ENCODE measurements at regions not wholly inside any gene's neighbourhood (a gene's known extent, or its start where the extent isn't known, plus 50 kb on each side); places are given as distances from the start of the nearest gene placed in this dataset.

DNA sequence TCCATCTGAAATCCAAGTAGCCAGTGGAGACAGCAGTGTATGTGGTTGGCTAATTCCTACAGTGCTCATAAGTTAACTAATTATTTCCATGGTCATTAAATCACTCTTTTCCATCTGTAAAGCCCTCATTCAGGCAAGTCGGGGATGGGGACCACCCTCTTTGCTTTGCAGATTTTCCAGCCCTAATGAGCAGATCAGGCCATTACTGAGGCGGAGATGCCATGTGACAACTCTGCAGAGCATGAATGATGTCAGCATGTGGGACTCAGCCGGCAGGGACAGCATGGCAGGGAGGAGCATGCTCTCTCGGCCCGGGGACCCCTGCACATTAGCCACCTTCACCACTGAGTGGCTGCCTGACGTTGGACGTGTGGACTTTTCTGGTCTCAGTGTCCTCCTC, 623.3 kb upstream of the CDH4 start:
- no peak overlapping the region for H3K9ac ChIP-seq (ENCODE audit: low read depth, low read length, poor library complexity)
- no CpG with 5 or more reads among the region's 7 CpGs for WGBS, 2 donors (ENCODE audit: extremely low coverage in 2 of 2, insufficient read length in 2 of 2, insufficient replicate concordance in 1 of 2)
- H3K9me3 ChIP-seq (replicated peaks in 1 of 2; ENCODE audit: control insufficient read depth in 2 of 2, insufficient read depth in 1 of 2, low read depth in 1 of 2, low read length in 2 of 2): no peaks in the 10 kb centered on the region

DNA sequence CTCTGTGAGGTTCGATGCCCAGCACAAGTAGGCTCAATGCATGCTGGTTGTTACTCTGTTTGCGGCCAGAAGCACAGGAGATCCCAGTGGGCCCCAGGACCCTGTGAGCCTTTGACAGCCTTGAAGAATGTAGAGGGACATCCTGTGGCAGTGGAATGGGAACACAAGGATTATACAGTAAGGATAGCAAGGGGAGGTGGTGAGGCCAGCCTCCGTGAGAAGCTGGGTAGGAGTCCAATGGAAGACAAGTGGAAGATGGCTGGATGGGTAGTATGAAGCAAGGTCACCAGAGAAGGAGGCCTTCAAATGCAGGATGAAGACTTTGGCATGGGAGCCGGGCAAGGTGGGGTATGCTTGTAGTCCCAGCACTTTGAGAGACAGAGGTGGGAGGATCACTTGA, 622.9 kb upstream of the CDH4 start:
- Histone ChIP-seq H3K4me3 (ENCODE audit: low read length in 2 of 2) (peak overlapping the region in 1 of 2 donors; percentile 26), H2BK15ac (ENCODE audit: low read length) (peak overlapping the region; percentile 2), H2BK5ac (ENCODE audit: low read length) (no peak overlapping the region), H3K9ac (ENCODE audit: low read depth, low read length, poor library complexity) (no peak overlapping the region), H4K91ac (ENCODE audit: low read depth, low read length, poor library complexity) (no peak overlapping the region), H3K23ac (ENCODE audit: low read depth, low read length, poor library complexity) (no peak overlapping the region), H3K27me3 (ENCODE audit: control insufficient read depth in 3 of 3, insufficient read depth in 3 of 3, low read depth in 1 of 3, low read length in 3 of 3) (no peaks in the 10 kb centered on the region), H3K4me1 (ENCODE audit: control insufficient read depth in 2 of 2, insufficient read depth in 1 of 2, low read depth in 1 of 2, low read length in 2 of 2) (peaks cover 0 to 22% of the 10 kb centered on the region in 2 donors), H3K9me3 (replicated peaks in 1 of 2; ENCODE audit: control insufficient read depth in 2 of 2, insufficient read depth in 1 of 2, low read depth in 1 of 2, low read length in 2 of 2) (no peaks in the 10 kb centered on the region), H2BK120ac (ENCODE audit: low read depth, low read length) (no peak overlapping the region), H3K79me1 (ENCODE audit: low read depth, low read length) (no peaks in the 10 kb centered on the region), H3K27ac (replicated peaks; ENCODE audit: low read length) (no peak overlapping the region), H2AK5ac (ENCODE audit: low read depth, low read length) (peak overlapping the region; percentile 4), H3K4me2 (ENCODE audit: insufficient read depth, low read length, poor library complexity, severe bottlenecking) (no peak overlapping the region), H3K14ac (ENCODE audit: low read length) (no peak overlapping the region), H2BK12ac (ENCODE audit: low read length) (no peak overlapping the region), H4K8ac (ENCODE audit: low read depth, low read length) (no peak overlapping the region), H3K18ac (ENCODE audit: low read length) (peak overlapping the region; percentile 60), H3K4ac (ENCODE audit: low read length) (no peak overlapping the region), H3K36me3 (replicated peaks in 1 of 2; ENCODE audit: control insufficient read depth in 2 of 2, insufficient read depth in 2 of 2, low read length in 2 of 2) (no peaks in the 10 kb centered on the region), H2AFZ (ENCODE audit: low read length) (no peak overlapping the region)
- WGBS, 2 donors (ENCODE audit: extremely low coverage in 2 of 2, insufficient read length in 2 of 2, insufficient replicate concordance in 1 of 2): no CpG with 5 or more reads among the region's 4 CpGs
- DNase-seq (ENCODE audit: low spot score): no peak

More for the DNA sequence above, 623.3 kb upstream of the CDH4 start:
- peak overlapping the region; percentile 2 for H2BK15ac ChIP-seq (ENCODE audit: low read length)
- no peak overlapping the region for H3K14ac ChIP-seq (ENCODE audit: low read length)
- H3K4me3 ChIP-seq (ENCODE audit: low read length in 2 of 2): peak overlapping the region in 1 of 2 donors; percentile 26
- no peak for DNase-seq (ENCODE audit: low spot score)
- no peak overlapping the region for H2AFZ ChIP-seq (ENCODE audit: low read length)
- H4K8ac ChIP-seq (ENCODE audit: low read depth, low read length): no peak overlapping the region
- H2BK5ac ChIP-seq (ENCODE audit: low read length): no peak overlapping the region
- H3K18ac ChIP-seq (ENCODE audit: low read length): no peak overlapping the region
- H2BK120ac ChIP-seq (ENCODE audit: low read depth, low read length): no peak overlapping the region
- H3K4me2 ChIP-seq (ENCODE audit: insufficient read depth, low read length, poor library complexity, severe bottlenecking): no peak overlapping the region
- H3K4me1 ChIP-seq (ENCODE audit: control insufficient read depth in 2 of 2, insufficient read depth in 1 of 2, low read depth in 1 of 2, low read length in 2 of 2): peaks cover 0 to 22% of the 10 kb centered on the region in 2 donors
- H4K91ac ChIP-seq (ENCODE audit: low read depth, low read length, poor library complexity): no peak overlapping the region
- H3K23ac ChIP-seq (ENCODE audit: low read depth, low read length, poor library complexity): no peak overlapping the region
- H3K36me3 ChIP-seq (replicated peaks in 1 of 2; ENCODE audit: control insufficient read depth in 2 of 2, insufficient read depth in 2 of 2, low read length in 2 of 2): no peaks in the 10 kb centered on the region
- peak overlapping the region; percentile 4 for H2AK5ac ChIP-seq (ENCODE audit: low read depth, low read length)
- no peaks in the 10 kb centered on the region for H3K79me1 ChIP-seq (ENCODE audit: low read depth, low read length)
- H3K27ac ChIP-seq (replicated peaks; ENCODE audit: low read length): no peak overlapping the region
- no peak overlapping the region for H2BK12ac ChIP-seq (ENCODE audit: low read length)
- no peak overlapping the region for H3K4ac ChIP-seq (ENCODE audit: low read length)
- no peaks in the 10 kb centered on the region for H3K27me3 ChIP-seq (ENCODE audit: control insufficient read depth in 3 of 3, insufficient read depth in 3 of 3, low read depth in 1 of 3, low read length in 3 of 3)

DNA sequence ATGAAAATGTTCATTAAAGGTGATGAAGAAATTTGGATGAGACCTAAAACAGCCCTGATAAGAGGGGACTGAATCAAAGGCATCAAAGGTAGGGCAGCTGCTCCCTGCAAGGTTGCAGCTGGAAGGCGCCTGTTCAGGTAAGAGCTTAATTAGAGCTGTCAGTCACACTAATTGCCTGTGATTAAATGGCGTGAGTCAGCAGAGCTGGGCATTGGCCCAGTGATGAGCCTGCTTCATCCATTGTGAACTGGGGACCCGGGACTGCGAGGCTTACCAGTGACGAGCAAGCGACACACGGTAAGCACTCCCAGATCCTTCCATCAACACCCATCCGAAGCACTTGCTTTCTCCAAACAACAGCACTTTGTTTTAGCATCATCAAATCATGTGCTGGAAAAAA, 621.5 kb upstream of the CDH4 start:
- no peaks in the 10 kb centered on the region for H3K79me1 ChIP-seq (ENCODE audit: low read depth, low read length)
- no peaks in the 10 kb centered on the region for H3K9me3 ChIP-seq (replicated peaks in 1 of 2; ENCODE audit: control insufficient read depth in 2 of 2, insufficient read depth in 1 of 2, low read depth in 1 of 2, low read length in 2 of 2)
- no peak overlapping the region for H3K4ac ChIP-seq (ENCODE audit: low read length)
- no peak overlapping the region for H3K4me3 ChIP-seq (ENCODE audit: low read length in 2 of 2)
- H3K9ac ChIP-seq (ENCODE audit: low read depth, low read length, poor library complexity): no peak overlapping the region
- no peaks in the 10 kb centered on the region for H3K36me3 ChIP-seq (replicated peaks in 1 of 2; ENCODE audit: control insufficient read depth in 2 of 2, insufficient read depth in 2 of 2, low read length in 2 of 2)
- H3K23ac ChIP-seq (ENCODE audit: low read depth, low read length, poor library complexity): no peak overlapping the region
- H4K91ac ChIP-seq (ENCODE audit: low read depth, low read length, poor library complexity): no peak overlapping the region
- no peak overlapping the region for H2BK5ac ChIP-seq (ENCODE audit: low read length)
- no peaks in the 10 kb centered on the region for H3K27me3 ChIP-seq (ENCODE audit: control insufficient read depth in 3 of 3, insufficient read depth in 3 of 3, low read depth in 1 of 3, low read length in 3 of 3)
- H2BK12ac ChIP-seq (ENCODE audit: low read length): no peak overlapping the region
- no peak overlapping the region for H4K8ac ChIP-seq (ENCODE audit: low read depth, low read length)
- H3K27ac ChIP-seq (replicated peaks; ENCODE audit: low read length): peak overlapping the region; percentile 27
- no peak overlapping the region for H3K4me2 ChIP-seq (ENCODE audit: insufficient read depth, low read length, poor library complexity, severe bottlenecking)
- H3K18ac ChIP-seq (ENCODE audit: low read length): no peak overlapping the region
- H3K14ac ChIP-seq (ENCODE audit: low read length): no peak overlapping the region
- H2AFZ ChIP-seq (ENCODE audit: low read length): no peak overlapping the region
- peak; percentile 56 for DNase-seq (ENCODE audit: low spot score)
- H2BK120ac ChIP-seq (ENCODE audit: low read depth, low read length): no peak overlapping the region
- H3K4me1 ChIP-seq (ENCODE audit: control insufficient read depth in 2 of 2, insufficient read depth in 1 of 2, low read depth in 1 of 2, low read length in 2 of 2): peaks cover 0 to 22% of the 10 kb centered on the region in 2 donors
- H2BK15ac ChIP-seq (ENCODE audit: low read length): no peak overlapping the region
- no CpG with 5 or more reads among the region's 8 CpGs for WGBS, 2 donors (ENCODE audit: extremely low coverage in 2 of 2, insufficient read length in 2 of 2, insufficient replicate concordance in 1 of 2)
- H2AK5ac ChIP-seq (ENCODE audit: low read depth, low read length): no peak overlapping the region

DNA sequence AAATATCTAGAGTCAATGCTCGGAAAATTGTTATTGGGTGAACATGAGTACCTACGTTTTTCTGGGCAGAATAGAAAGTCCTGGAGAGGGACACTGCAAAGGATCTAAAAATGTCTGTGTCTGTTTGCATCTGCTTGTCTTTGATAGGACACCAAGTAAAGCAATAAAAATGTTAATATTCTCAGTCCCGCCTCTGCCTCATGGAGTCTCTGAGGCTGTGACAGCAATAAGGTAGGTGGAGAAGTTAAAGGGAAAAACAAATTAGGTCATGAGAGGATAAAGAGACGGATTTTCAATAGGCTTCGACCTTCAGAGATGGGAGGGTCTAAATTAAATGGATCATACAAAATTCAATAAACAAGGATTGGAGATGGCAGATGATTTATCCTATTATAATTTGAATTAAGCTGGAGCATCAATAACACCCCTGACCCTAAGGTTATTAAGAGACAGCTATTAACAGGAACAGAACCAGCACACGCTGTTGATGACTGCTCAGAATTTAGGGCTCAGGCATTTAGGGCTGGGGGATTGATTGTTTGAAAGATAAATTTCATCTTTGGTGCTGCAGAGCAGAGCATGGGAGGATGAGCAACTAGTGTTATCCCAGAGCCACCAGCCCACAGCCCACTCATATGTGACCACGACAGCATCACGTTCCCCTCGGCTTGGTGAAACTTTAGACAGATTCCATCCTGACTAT, 620.3 kb upstream of the CDH4 start:
- Histone ChIP-seq H3K18ac (ENCODE audit: low read length) (no peak overlapping the region), H2BK120ac (ENCODE audit: low read depth, low read length) (no peak overlapping the region), H3K23ac (ENCODE audit: low read depth, low read length, poor library complexity) (no peak overlapping the region), H2BK12ac (ENCODE audit: low read length) (no peak overlapping the region), H2AK5ac (ENCODE audit: low read depth, low read length) (no peak overlapping the region), H3K36me3 (replicated peaks in 1 of 2; ENCODE audit: control insufficient read depth in 2 of 2, insufficient read depth in 2 of 2, low read length in 2 of 2) (no peaks in the 10 kb centered on the region), H3K27ac (replicated peaks; ENCODE audit: low read length) (no peak overlapping the region), H3K4ac (ENCODE audit: low read length) (no peak overlapping the region), H2BK5ac (ENCODE audit: low read length) (no peak overlapping the region), H3K79me1 (ENCODE audit: low read depth, low read length) (no peaks in the 10 kb centered on the region), H3K9me3 (replicated peaks in 1 of 2; ENCODE audit: control insufficient read depth in 2 of 2, insufficient read depth in 1 of 2, low read depth in 1 of 2, low read length in 2 of 2) (no peaks in the 10 kb centered on the region), H2BK15ac (ENCODE audit: low read length) (no peak overlapping the region), H3K4me2 (ENCODE audit: insufficient read depth, low read length, poor library complexity, severe bottlenecking) (no peak overlapping the region), H2AFZ (ENCODE audit: low read length) (no peak overlapping the region), H3K4me3 (ENCODE audit: low read length in 2 of 2) (no peak overlapping the region), H3K27me3 (ENCODE audit: control insufficient read depth in 3 of 3, insufficient read depth in 3 of 3, low read depth in 1 of 3, low read length in 3 of 3) (no peaks in the 10 kb centered on the region), H3K4me1 (ENCODE audit: control insufficient read depth in 2 of 2, insufficient read depth in 1 of 2, low read depth in 1 of 2, low read length in 2 of 2) (peaks cover 0 to 22% of the 10 kb centered on the region in 2 donors), H3K14ac (ENCODE audit: low read length) (no peak overlapping the region), H4K91ac (ENCODE audit: low read depth, low read length, poor library complexity) (no peak overlapping the region), H4K8ac (ENCODE audit: low read depth, low read length) (no peak overlapping the region), H3K9ac (ENCODE audit: low read depth, low read length, poor library complexity) (no peak overlapping the region)
- DNase-seq (ENCODE audit: low spot score): no peak
- WGBS, 2 donors (ENCODE audit: extremely low coverage in 2 of 2, insufficient read length in 2 of 2, insufficient replicate concordance in 1 of 2): no CpG with 5 or more reads among the region's 9 CpGs

Data from neuronal stem cell (in vitro differentiated cells).